ENCODE measurements at regions not wholly inside any gene's neighbourhood (a gene's known extent, or its start where the extent isn't known, plus 50 kb on each side); places are given as distances from the start of the nearest gene placed in this dataset.

DNA sequence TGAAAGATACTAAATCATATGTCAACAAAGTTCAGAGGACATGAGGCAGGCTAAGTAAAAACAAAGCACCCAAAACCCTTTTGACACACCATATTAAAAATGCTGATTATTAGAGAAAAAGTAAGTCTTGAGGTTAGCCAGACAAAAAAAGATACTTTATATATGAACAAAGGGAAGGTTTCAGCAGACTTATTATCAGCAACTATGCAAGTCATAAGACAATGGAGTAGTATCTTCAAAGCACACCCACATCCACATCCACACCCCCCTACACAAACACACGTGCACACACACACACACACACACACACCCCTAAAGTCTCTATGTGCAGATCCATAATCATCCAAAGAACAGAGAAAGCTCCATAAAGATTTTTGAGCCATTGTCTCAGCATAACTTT is 1373.9 kb upstream of the CELF2 start:
- H4K20me1 ChIP-seq (ENCODE audit: control insufficient read depth, insufficient read depth, low read depth, low read length), result no peaks in the 10 kb centered on the region
- no peaks in the 10 kb centered on the region for H3K79me2 ChIP-seq (ENCODE audit: control insufficient read depth, low read length)

DNA sequence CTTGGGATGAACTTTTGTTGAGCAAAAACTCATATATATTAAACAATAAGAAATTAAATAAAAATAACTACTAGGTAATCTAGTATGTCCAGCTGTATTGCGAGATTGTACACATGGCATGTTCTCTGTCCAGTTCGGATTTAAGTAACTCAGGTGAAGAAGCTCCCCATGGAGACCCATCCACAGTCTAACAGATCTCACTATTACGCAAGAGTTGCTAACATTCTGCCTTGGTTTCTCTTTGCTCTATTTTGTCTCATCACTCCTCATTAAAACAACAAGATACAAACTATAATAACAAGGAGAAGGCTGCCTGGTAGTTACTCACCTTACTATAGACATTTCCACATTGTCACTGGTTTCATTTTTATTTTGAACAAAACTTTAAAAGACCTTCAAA is 1372.3 kb upstream of the CELF2 start:
- Histone ChIP-seq H3K9me2 (replicated peaks; ENCODE audit: control insufficient read depth, low read length) (no peaks in the 10 kb centered on the region), H3K4me2 (ENCODE audit: low read length) (no peak overlapping the region), H3K36me3 (ENCODE audit: control insufficient read depth, low read length) (no peaks in the 10 kb centered on the region), H3K9me3 (ENCODE audit: control insufficient read depth, insufficient read depth, low read length) (no peaks in the 10 kb centered on the region), H3K79me2 (ENCODE audit: control insufficient read depth, low read length) (no peaks in the 10 kb centered on the region), H3K4me3 (ENCODE audit: low read length) (no peak overlapping the region), H4K20me1 (ENCODE audit: control insufficient read depth, insufficient read depth, low read depth, low read length) (no peaks in the 10 kb centered on the region), H3F3A (ENCODE audit: control insufficient read depth, insufficient read depth) (no peaks in the 10 kb centered on the region), H3K27me3 (ENCODE audit: control insufficient read depth, low read length) (no peaks in the 10 kb centered on the region), H3K4me1 (ENCODE audit: control insufficient read depth, low read length) (no peaks in the 10 kb centered on the region), H3K27ac (ENCODE audit: low read depth, low read length) (no peak overlapping the region)
- TF ChIP-seq EZH2phosphoT487 (IDR thresholded peaks at IDR 0.05; ENCODE audit: borderline replicate concordance, low read length), result no peak
- TF ChIP-seq, protein P1, sequence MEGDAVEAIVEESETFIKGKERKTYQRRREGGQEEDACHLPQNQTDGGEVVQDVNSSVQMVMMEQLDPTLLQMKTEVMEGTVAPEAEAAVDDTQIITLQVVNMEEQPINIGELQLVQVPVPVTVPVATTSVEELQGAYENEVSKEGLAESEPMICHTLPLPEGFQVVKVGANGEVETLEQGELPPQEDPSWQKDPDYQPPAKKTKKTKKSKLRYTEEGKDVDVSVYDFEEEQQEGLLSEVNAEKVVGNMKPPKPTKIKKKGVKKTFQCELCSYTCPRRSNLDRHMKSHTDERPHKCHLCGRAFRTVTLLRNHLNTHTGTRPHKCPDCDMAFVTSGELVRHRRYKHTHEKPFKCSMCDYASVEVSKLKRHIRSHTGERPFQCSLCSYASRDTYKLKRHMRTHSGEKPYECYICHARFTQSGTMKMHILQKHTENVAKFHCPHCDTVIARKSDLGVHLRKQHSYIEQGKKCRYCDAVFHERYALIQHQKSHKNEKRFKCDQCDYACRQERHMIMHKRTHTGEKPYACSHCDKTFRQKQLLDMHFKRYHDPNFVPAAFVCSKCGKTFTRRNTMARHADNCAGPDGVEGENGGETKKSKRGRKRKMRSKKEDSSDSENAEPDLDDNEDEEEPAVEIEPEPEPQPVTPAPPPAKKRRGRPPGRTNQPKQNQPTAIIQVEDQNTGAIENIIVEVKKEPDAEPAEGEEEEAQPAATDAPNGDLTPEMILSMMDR (IDR thresholded peaks at IDR 0.05; ENCODE audit: low read depth, low read length, poor library complexity, severe bottlenecking), result no peak

More for the DNA sequence above, 1373.9 kb upstream of the CELF2 start:
- Histone ChIP-seq H3K27me3 (ENCODE audit: control insufficient read depth, low read length) (no peaks in the 10 kb centered on the region), H3K9me3 (ENCODE audit: control insufficient read depth, insufficient read depth, low read length) (no peaks in the 10 kb centered on the region), H3K4me1 (ENCODE audit: control insufficient read depth, low read length) (no peaks in the 10 kb centered on the region), H3K9me2 (replicated peaks; ENCODE audit: control insufficient read depth, low read length) (no peaks in the 10 kb centered on the region), H3K4me2 (ENCODE audit: low read length) (no peak overlapping the region), H3K4me3 (ENCODE audit: low read length) (no peak overlapping the region), H3F3A (ENCODE audit: control insufficient read depth, insufficient read depth) (no peaks in the 10 kb centered on the region), H3K27ac (ENCODE audit: low read depth, low read length) (no peak overlapping the region), H3K36me3 (ENCODE audit: control insufficient read depth, low read length) (no peaks in the 10 kb centered on the region)
- TF ChIP-seq, protein P1 (IDR thresholded peaks at IDR 0.05; ENCODE audit: low read depth, low read length, poor library complexity, severe bottlenecking), result no peak
- no peak for TF ChIP-seq EZH2phosphoT487 (IDR thresholded peaks at IDR 0.05; ENCODE audit: borderline replicate concordance, low read length)

- Histone ChIP-seq H3K27me3 (ENCODE audit: control insufficient read depth, low read length) (no peaks in the 10 kb centered on the region), H3K4me2 (ENCODE audit: low read length) (no peak overlapping the region), H3K4me3 (ENCODE audit: low read length) (no peak overlapping the region), H3K36me3 (ENCODE audit: control insufficient read depth, low read length) (no peaks in the 10 kb centered on the region), H3K79me2 (ENCODE audit: control insufficient read depth, low read length) (no peaks in the 10 kb centered on the region), H3K4me1 (ENCODE audit: control insufficient read depth, low read length) (no peaks in the 10 kb centered on the region), H3K27ac (ENCODE audit: low read depth, low read length) (no peak overlapping the region), H3F3A (ENCODE audit: control insufficient read depth, insufficient read depth) (no peaks in the 10 kb centered on the region), H4K20me1 (ENCODE audit: control insufficient read depth, insufficient read depth, low read depth, low read length) (no peaks in the 10 kb centered on the region), H3K9me2 (replicated peaks; ENCODE audit: control insufficient read depth, low read length) (no peaks in the 10 kb centered on the region), H3K9me3 (ENCODE audit: control insufficient read depth, insufficient read depth, low read length) (no peaks in the 10 kb centered on the region)
- TF ChIP-seq, protein P1 (IDR thresholded peaks at IDR 0.05; ENCODE audit: low read depth, low read length, poor library complexity, severe bottlenecking), result no peak
- no peak for TF ChIP-seq EZH2phosphoT487 (IDR thresholded peaks at IDR 0.05; ENCODE audit: borderline replicate concordance, low read length)
Measured at GRCh38 chr10:9645928-9646600, 1371.6 kb upstream of the CELF2 start.

Measured in DOHH2 (cell line).